ENCODE measurements at regions not wholly inside any gene's neighbourhood (a gene's known extent, or its start where the extent isn't known, plus 50 kb on each side); places are given as distances from the start of the nearest gene placed in this dataset.
"Not testable (repeated sequence)": the region's sequence is repeated elsewhere in the genome, so short reads cannot be mapped to it uniquely, and the experiment has no call there.

DNA sequence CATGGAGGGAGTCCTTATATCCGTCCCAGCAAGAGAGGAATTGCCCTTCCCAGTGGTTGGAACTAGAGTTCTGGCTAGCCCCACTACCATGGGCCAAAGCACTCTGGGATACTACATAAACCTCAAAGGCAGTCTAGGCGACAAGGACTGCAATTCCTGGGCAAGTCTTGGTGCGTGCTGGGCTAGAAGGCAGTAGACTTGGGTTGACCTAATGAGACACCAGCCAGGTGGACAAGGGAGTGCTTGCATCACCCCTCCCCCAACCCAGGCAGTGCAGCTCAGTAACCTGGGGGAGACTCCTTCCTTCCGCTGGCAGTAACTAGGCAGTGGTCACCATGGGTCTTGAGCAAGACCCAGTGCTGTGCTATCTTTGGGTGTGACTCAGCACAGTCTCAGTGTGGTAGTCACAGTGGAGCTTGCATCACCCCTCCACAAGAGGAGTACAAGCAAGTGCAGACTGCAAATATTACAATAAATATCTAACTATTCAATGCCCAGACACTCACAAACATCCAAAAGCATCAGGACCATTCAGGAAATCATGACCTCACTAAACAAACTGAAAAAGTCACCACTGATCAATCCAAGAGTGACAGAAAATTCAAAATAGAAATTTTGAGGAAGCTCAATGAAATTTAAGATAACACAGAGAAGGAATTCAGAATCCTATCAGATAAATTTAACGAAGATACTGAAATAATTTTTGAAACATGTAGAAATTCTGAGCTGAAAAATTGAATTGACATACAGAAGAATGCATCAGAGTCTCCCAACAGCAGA, 84.7 kb upstream of the LYPLAL1 start:
- no peaks in the 10 kb centered on the region for H3K36me3 Mint-ChIP-seq (ENCODE audit: insufficient read depth in 2 of 2)
- no peak for ATAC-seq (replicated peaks in 1 of 2)
- peaks cover 0 to 2% of the 10 kb centered on the region in 2 donors for H3K9me3 Mint-ChIP-seq
- no peak overlapping the region for H3K27ac Mint-ChIP-seq
- DNase-seq = no peak
- H3K4me1 Mint-ChIP-seq (ENCODE audit: low read depth) = no peaks in the 10 kb centered on the region
- no peaks in the 10 kb centered on the region for H3K27me3 Mint-ChIP-seq (ENCODE audit: low read depth)
- no peak overlapping the region for H3K4me3 Mint-ChIP-seq

DNA sequence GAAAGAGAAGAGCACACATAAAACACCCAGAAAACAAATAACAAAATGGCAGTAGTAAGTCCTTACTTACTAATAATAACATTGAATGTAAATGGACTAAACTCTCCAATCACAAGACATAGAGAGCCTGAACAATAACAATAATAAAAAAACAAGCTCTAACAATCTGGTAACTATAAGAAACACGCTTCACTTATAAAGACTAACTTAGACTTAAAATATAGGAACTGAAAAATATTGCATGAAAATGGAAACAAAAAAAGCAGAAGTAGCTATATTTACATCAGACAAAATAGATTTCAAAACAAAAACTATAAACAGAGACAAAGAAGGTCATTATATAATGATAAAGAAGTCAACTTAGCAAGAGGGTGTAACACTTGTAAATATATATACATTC, 83.1 kb upstream of the LYPLAL1 start:
- Mint-ChIP-seq H3K4me3 (no peak overlapping the region), H3K4me1 (ENCODE audit: low read depth) (no peaks in the 10 kb centered on the region), H3K36me3 (ENCODE audit: insufficient read depth in 2 of 2) (no peaks in the 10 kb centered on the region), H3K9me3 (peaks cover 0 to 2% of the 10 kb centered on the region in 2 donors), H3K27me3 (ENCODE audit: low read depth) (no peaks in the 10 kb centered on the region), H3K27ac (no peak overlapping the region)
- DNase-seq (no peak), ATAC-seq (replicated peaks in 1 of 2) (no peak)

DNA sequence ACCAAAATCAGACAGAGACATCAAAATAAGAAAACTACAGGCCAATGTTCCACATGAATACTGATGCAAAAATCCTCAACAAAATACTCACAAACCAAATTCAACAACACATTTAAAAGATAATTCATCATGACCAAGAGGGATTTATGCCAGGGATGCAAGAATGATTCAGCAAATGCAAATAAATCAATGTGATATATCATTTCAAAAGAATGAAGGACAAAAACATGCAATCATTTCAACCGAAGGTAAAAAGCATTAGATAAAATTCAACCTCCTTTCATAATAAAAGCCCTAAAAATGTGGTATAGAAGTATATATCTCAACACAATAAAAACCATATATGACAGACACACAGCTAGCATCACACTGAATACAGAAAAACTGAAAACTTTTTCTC, 81.5 kb upstream of the LYPLAL1 start:
- Mint-ChIP-seq H3K27ac (no peak overlapping the region), H3K4me3 (no peak overlapping the region), H3K4me1 (ENCODE audit: low read depth) (no peaks in the 10 kb centered on the region), H3K36me3 (ENCODE audit: insufficient read depth in 2 of 2) (no peaks in the 10 kb centered on the region), H3K9me3 (peaks cover 0 to 2% of the 10 kb centered on the region in 2 donors), H3K27me3 (ENCODE audit: low read depth) (no peaks in the 10 kb centered on the region)
- ATAC-seq (replicated peaks in 1 of 2) (no peak), DNase-seq (no peak)

DNA sequence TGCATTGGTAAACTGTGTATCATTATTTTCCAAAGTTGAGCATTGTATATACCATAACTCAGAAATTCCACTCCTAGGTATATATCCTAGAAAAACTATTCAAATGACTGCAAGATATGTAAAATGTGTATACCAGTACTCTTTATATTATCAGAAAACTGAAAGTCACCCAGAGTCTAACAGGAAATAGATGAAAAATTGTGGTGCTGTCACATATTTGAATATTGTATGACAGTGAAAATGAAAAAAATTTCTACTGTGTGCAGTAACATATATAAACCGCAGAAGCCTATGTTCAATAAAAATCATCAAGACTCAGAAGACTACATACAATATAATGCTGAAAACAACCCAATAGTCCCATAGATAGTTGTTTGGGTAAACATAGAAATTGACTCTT, 74.4 kb upstream of the LYPLAL1 start:
- ATAC-seq (replicated peaks in 1 of 2) (no peak), DNase-seq (no peak)
- no peak overlapping the region for H3K27ac Mint-ChIP-seq
- H3K9me3 Mint-ChIP-seq = no peaks in the 10 kb centered on the region
- no peaks in the 10 kb centered on the region for H3K36me3 Mint-ChIP-seq (ENCODE audit: insufficient read depth in 2 of 2)
- no peak overlapping the region for H3K4me3 Mint-ChIP-seq
- no peaks in the 10 kb centered on the region for H3K4me1 Mint-ChIP-seq (ENCODE audit: low read depth)
- no peaks in the 10 kb centered on the region for H3K27me3 Mint-ChIP-seq (ENCODE audit: low read depth)

GRCh38 chr1:219100059-219100458, 73.6 kb upstream of the LYPLAL1 start:
- no peaks in the 10 kb centered on the region for H3K9me3 Mint-ChIP-seq
- H3K36me3 Mint-ChIP-seq (ENCODE audit: insufficient read depth in 2 of 2) = no peaks in the 10 kb centered on the region
- DNase-seq (no peak), ATAC-seq (replicated peaks in 1 of 2) (no peak)
- no peak overlapping the region for H3K27ac Mint-ChIP-seq
- no peaks in the 10 kb centered on the region for H3K4me1 Mint-ChIP-seq (ENCODE audit: low read depth)
- no peak overlapping the region for H3K4me3 Mint-ChIP-seq
- H3K27me3 Mint-ChIP-seq (ENCODE audit: low read depth) = no peaks in the 10 kb centered on the region

DNA sequence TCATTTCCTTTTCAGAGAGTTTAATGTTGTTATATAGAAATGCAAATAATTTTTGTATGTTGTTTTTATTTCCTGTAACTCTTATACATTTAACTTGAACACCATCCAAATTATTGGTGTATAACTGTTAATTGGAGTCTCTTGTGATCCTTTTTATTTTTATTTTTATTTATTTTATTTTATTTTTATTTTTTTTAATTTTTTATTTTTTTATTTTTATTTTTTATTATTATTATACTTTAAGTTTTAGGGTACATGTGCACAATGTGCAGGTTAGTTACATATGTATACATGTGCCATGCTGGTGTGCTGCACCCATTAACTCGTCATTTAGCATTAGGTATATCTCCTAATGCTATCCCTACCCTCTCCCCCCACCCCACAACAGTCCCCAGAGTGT, 71.2 kb upstream of the LYPLAL1 start:
- H3K9me3 Mint-ChIP-seq; H3K4me1 Mint-ChIP-seq (ENCODE audit: low read depth); H3K4me3 Mint-ChIP-seq; H3K27me3 Mint-ChIP-seq (ENCODE audit: low read depth); DNase-seq; H3K27ac Mint-ChIP-seq; ATAC-seq (replicated peaks in 1 of 2); H3K36me3 Mint-ChIP-seq (ENCODE audit: insufficient read depth in 2 of 2): not testable (repeated sequence)

GRCh38 chr1:219105893-219106292, 67.8 kb upstream of the LYPLAL1 start:
- Mint-ChIP-seq H3K4me1 (ENCODE audit: low read depth) (no peaks in the 10 kb centered on the region), H3K27ac (no peak overlapping the region), H3K27me3 (ENCODE audit: low read depth) (no peaks in the 10 kb centered on the region), H3K9me3 (peaks cover 2 to 5% of the 10 kb centered on the region in 2 donors), H3K36me3 (ENCODE audit: insufficient read depth in 2 of 2) (peaks cover 0 to 2% of the 10 kb centered on the region in 2 donors), H3K4me3 (no peak overlapping the region)
- ATAC-seq (replicated peaks in 1 of 2) (no peak), DNase-seq (no peak)

DNA sequence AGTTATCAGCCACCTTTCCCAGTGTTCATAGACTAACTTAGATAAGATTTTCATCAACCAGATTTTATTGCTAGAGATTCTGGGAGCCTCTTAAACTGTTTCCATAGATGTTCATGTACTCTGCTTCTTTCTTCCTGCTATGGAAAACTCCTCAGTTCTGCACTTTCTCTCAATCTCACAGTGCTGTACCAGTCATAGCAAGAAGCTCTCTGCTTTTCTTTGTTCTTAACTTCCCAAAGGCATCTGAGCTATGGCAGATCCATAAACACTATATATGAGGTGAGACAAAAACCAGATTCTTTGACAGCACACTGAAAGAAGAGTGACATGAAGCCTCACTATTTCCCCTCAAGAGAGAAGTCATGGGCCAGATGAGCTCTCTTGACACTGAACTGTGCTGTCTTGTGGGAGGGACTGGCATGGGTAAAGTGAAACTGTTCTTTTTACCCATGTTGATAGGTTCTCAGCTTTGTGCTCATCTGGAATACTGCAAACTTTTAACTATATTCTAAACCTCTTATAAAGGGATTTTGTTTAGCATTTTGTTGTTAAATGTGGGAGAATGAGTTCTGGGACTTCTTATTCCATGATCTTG, 64.2 kb upstream of the LYPLAL1 start:
- Mint-ChIP-seq H3K4me3 (no peak overlapping the region), H3K27me3 (ENCODE audit: low read depth) (no peaks in the 10 kb centered on the region), H3K4me1 (ENCODE audit: low read depth) (no peaks in the 10 kb centered on the region), H3K9me3 (peaks cover 2 to 20% of the 10 kb centered on the region in 2 donors), H3K36me3 (ENCODE audit: insufficient read depth in 2 of 2) (peaks cover 0 to 2% of the 10 kb centered on the region in 2 donors), H3K27ac (no peak overlapping the region)
- DNase-seq = no peak
- ATAC-seq (replicated peaks in 1 of 2) = no peak

GRCh38 chr1:219113261-219113660, 60.4 kb upstream of the LYPLAL1 start:
- Mint-ChIP-seq H3K9me3 (peaks cover 3 to 18% of the 10 kb centered on the region in 2 donors), H3K4me1 (ENCODE audit: low read depth) (no peaks in the 10 kb centered on the region), H3K27me3 (ENCODE audit: low read depth) (peaks cover 10% of the 10 kb centered on the region), H3K4me3 (no peak overlapping the region), H3K27ac (no peak overlapping the region), H3K36me3 (ENCODE audit: insufficient read depth in 2 of 2) (no peaks in the 10 kb centered on the region)
- DNase-seq (no peak), ATAC-seq (replicated peaks in 1 of 2) (no peak)

DNA sequence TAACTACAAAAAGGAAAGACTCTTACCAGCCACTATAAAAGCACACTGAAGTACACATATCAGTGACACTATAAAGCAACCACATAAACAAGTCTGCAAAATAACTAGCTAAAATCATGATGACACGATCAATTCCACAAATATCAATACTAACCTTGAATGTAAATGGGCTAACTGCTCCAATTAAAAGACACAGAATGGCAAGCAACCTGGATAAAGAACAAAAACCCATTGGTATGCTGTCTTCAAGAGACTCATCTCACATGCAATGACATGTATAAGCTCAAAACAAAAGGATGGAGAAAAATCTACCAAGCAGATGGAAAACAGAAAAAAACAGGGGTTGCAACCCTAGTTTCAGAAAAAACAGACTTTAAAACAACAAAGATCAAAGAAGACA, 59.7 kb upstream of the LYPLAL1 start:
- Mint-ChIP-seq H3K36me3 (ENCODE audit: insufficient read depth in 2 of 2) (no peaks in the 10 kb centered on the region), H3K27ac (no peak overlapping the region), H3K4me3 (no peak overlapping the region), H3K4me1 (ENCODE audit: low read depth) (no peaks in the 10 kb centered on the region), H3K9me3 (peaks cover 2 to 18% of the 10 kb centered on the region in 2 donors), H3K27me3 (ENCODE audit: low read depth) (peaks cover 10% of the 10 kb centered on the region)
- ATAC-seq (replicated peaks in 1 of 2) = no peak
- DNase-seq = no peak

DNA sequence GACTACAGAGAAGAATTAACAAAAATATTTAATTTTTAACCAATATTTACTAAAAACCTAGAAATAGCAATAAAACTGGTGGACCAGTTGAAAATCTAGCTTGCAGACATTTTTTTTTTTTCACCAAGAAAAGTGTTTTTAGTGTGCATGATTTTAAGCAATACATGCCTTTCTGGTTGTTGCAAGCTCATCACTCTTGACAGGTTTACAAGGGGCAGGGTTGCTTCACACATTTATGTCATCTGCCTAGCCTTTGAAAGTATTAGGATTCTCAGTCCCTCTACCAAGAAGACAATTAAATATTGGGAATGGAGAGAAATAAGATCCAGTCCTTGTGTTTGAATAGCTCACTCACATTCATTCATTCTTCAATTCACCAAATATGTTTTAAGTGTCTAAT, 53.8 kb upstream of the LYPLAL1 start:
- no peak overlapping the region for H3K4me3 Mint-ChIP-seq
- ATAC-seq (replicated peaks in 1 of 2) = no peak

GRCh38 chr1:219120624-219121544, 52.8 kb upstream of the LYPLAL1 start:
- H3K27me3 Mint-ChIP-seq (ENCODE audit: low read depth) = peaks cover 10% of the 10 kb centered on the region
- ATAC-seq (replicated peaks in 1 of 2) = no peak
- peaks cover 0 to 2% of the 10 kb centered on the region in 2 donors for H3K9me3 Mint-ChIP-seq
- no peaks in the 10 kb centered on the region for H3K36me3 Mint-ChIP-seq (ENCODE audit: insufficient read depth in 2 of 2)
- H3K4me1 Mint-ChIP-seq (ENCODE audit: low read depth) = no peaks in the 10 kb centered on the region
- H3K4me3 Mint-ChIP-seq = no peak overlapping the region
- no peak overlapping the region for H3K27ac Mint-ChIP-seq
- DNase-seq = no peak

More for the DNA sequence above, 53.8 kb upstream of the LYPLAL1 start:
- H3K9me3 Mint-ChIP-seq = peaks cover 0 to 2% of the 10 kb centered on the region in 2 donors
- H3K27ac Mint-ChIP-seq = no peak overlapping the region
- H3K36me3 Mint-ChIP-seq (ENCODE audit: insufficient read depth in 2 of 2) = no peaks in the 10 kb centered on the region
- no peak for DNase-seq
- peaks cover 10% of the 10 kb centered on the region for H3K27me3 Mint-ChIP-seq (ENCODE audit: low read depth)
- no peaks in the 10 kb centered on the region for H3K4me1 Mint-ChIP-seq (ENCODE audit: low read depth)

- Mint-ChIP-seq H3K27me3 (ENCODE audit: low read depth) (peaks cover 6% of the 10 kb centered on the region), H3K36me3 (ENCODE audit: insufficient read depth in 2 of 2) (no peaks in the 10 kb centered on the region), H3K4me1 (ENCODE audit: low read depth) (no peaks in the 10 kb centered on the region), H3K4me3 (no peak overlapping the region), H3K27ac (no peak overlapping the region), H3K9me3 (peaks cover 0 to 1% of the 10 kb centered on the region in 2 donors)
- DNase-seq = no peak
- no peak for ATAC-seq (replicated peaks in 1 of 2)
Measured at GRCh38 chr1:219121679-219122078, 52.0 kb upstream of the LYPLAL1 start.

All from activated T-cell treated with anti-CD3 and anti-CD28 coated beads, Interleukin-2, amount 50 U/mL, for 72 hours (primary cell).